Left ventricle myocardium inferior (tissue), 1 donor: ENCODE measurements at regions not wholly inside any gene's neighbourhood (a gene's known extent, or its start where the extent isn't known, plus 50 kb on each side); places are given as distances from the start of the nearest gene placed in this dataset.

Source experiments
- DNase-seq: peaks from one replicate; pipeline ENCODE4 v3.0.0-alpha.2; 2020
- H3K27ac ChIP-seq: fragments of 200-600 bp; replicated peaks from 2 replicates; pipeline ENCODE4 v1.8.0; 2021
- H3K27me3 ChIP-seq: fragments of 200-600 bp; 2 replicates; pipeline ENCODE4 v1.8.0; 2021; ENCODE audit warnings: low read depth
- H3K36me3 ChIP-seq: fragments of 200-600 bp; 2 replicates; pipeline ENCODE4 v1.8.0; 2021
- H3K4me1 ChIP-seq: fragments of 200-600 bp; 2 replicates; pipeline ENCODE4 v1.8.0; 2021
- H3K4me3 ChIP-seq: fragments of 200-600 bp; 2 replicates; pipeline ENCODE4 v1.8.0; 2021; ENCODE audit warnings: mild to moderate bottlenecking, moderate library complexity
- H3K9me3 ChIP-seq: fragments of 200-600 bp; replicated peaks from 2 replicates; pipeline ENCODE4 v1.8.0; 2021
- CTCF ChIP-seq: fragments of 200-600 bp; IDR thresholded peaks from 2 replicates; pipeline ENCODE4 v1.8.0; 2021; ENCODE audit warnings: antibody characterized with exemption, mild to moderate bottlenecking, borderline replicate concordance
- intact Hi-C: fragments of 100-400 bp; cut with micrococcal nuclease; formaldehyde crosslinking; loops from one replicate; pipeline ENCODE4 v1.11.0; 2022
- donor health status: DM: no; HTN: yes; CAD: no; lungs with severe emphysema.

- Histone ChIP-seq H3K27ac (no peak overlapping the region), H3K9me3 (no peaks in the 10 kb centered on the region), H3K4me3 (no peak overlapping the region), H3K36me3 (no peaks in the 10 kb centered on the region), H3K4me1 (no peaks in the 10 kb centered on the region), H3K27me3 (peaks cover 14% of the 10 kb centered on the region)
- no peak for DNase-seq
- TF ChIP-seq CTCF = no peak
- intact Hi-C loops = no loop called here
These were observed 552.3 kb downstream of the VRK1 start for GRCh38 chr14:97349463-97349862.

GRCh38 chr14:97349946-97350345, 552.8 kb downstream of the VRK1 start:
- no peak for TF ChIP-seq CTCF
- H3K36me3 ChIP-seq = no peaks in the 10 kb centered on the region
- intact Hi-C loops = no loop called here

GRCh38 chr14:97350415-97350814, 553.2 kb downstream of the VRK1 start:
- H3K36me3 ChIP-seq = no peaks in the 10 kb centered on the region
- H3K4me1 ChIP-seq = no peaks in the 10 kb centered on the region
- no peak overlapping the region for H3K4me3 ChIP-seq
- no peak for TF ChIP-seq CTCF
- no peak for DNase-seq
- intact Hi-C loops = no loop called here
- no peak overlapping the region for H3K27ac ChIP-seq
- H3K27me3 ChIP-seq = peaks cover 17% of the 10 kb centered on the region
- no peaks in the 10 kb centered on the region for H3K9me3 ChIP-seq

More at GRCh38 chr14:97349946-97350345, 552.8 kb downstream of the VRK1 start:
- no peaks in the 10 kb centered on the region for H3K4me1 ChIP-seq
- H3K9me3 ChIP-seq = no peaks in the 10 kb centered on the region
- H3K27me3 ChIP-seq = peaks cover 15% of the 10 kb centered on the region
- no peak for DNase-seq
- no peak overlapping the region for H3K4me3 ChIP-seq
- H3K27ac ChIP-seq = no peak overlapping the region

- Histone ChIP-seq H3K4me1 (no peaks in the 10 kb centered on the region), H3K4me3 (no peak overlapping the region), H3K27ac (no peak overlapping the region), H3K27me3 (peaks cover 19% of the 10 kb centered on the region), H3K9me3 (no peaks in the 10 kb centered on the region), H3K36me3 (no peaks in the 10 kb centered on the region)
- intact Hi-C loops = no loop called here
- DNase-seq = no peak
- TF ChIP-seq CTCF = no peak
These were observed 553.9 kb downstream of the VRK1 start for GRCh38 chr14:97350894-97351731.

- DNase-seq = no peak
- Histone ChIP-seq H3K4me1 (no peaks in the 10 kb centered on the region), H3K27ac (no peak overlapping the region), H3K4me3 (no peak overlapping the region), H3K27me3 (peaks cover 22% of the 10 kb centered on the region), H3K9me3 (no peaks in the 10 kb centered on the region), H3K36me3 (no peaks in the 10 kb centered on the region)
- intact Hi-C loops = no loop called here
- TF ChIP-seq CTCF = no peak
These were observed 555.9 kb downstream of the VRK1 start for GRCh38 chr14:97353102-97353501.
